ENCODE measurements at regions not wholly inside any gene's neighbourhood (a gene's known extent, or its start where the extent isn't known, plus 50 kb on each side); places are given as distances from the start of the nearest gene placed in this dataset.

GRCh38 chr22:48650323-48651035, 1177.2 kb downstream of the BRD1 start (continued):
- TF ChIP-seq GMEB2 (CRISPR knock-in tag; IDR thresholded peaks at IDR 0.05; ENCODE audit: low read depth) = no peak

GRCh38 chr22:48649466-48649865, 1178.2 kb downstream of the BRD1 start:
- Histone ChIP-seq H3K9me3 (ENCODE audit: low read length) (no peaks in the 10 kb centered on the region), H3K4me2 (ENCODE audit: low read depth, low read length) (no peak overlapping the region), H3K27ac (ENCODE audit: extremely low read length, insufficient read depth, low read length) (no peak overlapping the region), H3K36me3 (replicated peaks in 1 of 2; ENCODE audit: control insufficient read depth in 1 of 2, insufficient read depth in 2 of 2, low read length in 2 of 2) (no peaks in the 10 kb centered on the region), H3K27me3 (ENCODE audit: control insufficient read depth in 1 of 2, insufficient read depth in 2 of 2, low read length in 2 of 2) (peaks cover 1 to 6% of the 10 kb centered on the region in 2 experiments; a peak in 2 of 5 replicates), H3K79me2 (ENCODE audit: insufficient read depth, low read length) (no peaks in the 10 kb centered on the region), H2AFZ (ENCODE audit: low read length) (no peak overlapping the region), H3K4me1 (ENCODE audit: insufficient read depth, low read length) (0 out of 2 replicates have a peak, but pooled peaks cover 2% of the 10 kb centered on the region), H4K20me1 (ENCODE audit: insufficient read depth, low read length) (no peaks in the 10 kb centered on the region), H3K9ac (ENCODE audit: insufficient read depth, low read depth, low read length) (no peak overlapping the region), H3K4me3 (replicated peaks in 1 of 3; ENCODE audit: insufficient read depth in 1 of 3, low read depth in 2 of 3, low read length in 3 of 3) (no peak overlapping the region)
- ChIA-PET CTCF (ENCODE audit: low intra/inter-chr PET ratio, low total read pairs) (no interaction called here), POLR2A (no interaction called here)
- FAIRE-seq (no peak), DNase-seq (ENCODE audit: low spot score) (no peak), ATAC-seq (no peak)
- whole genome bisulfite sequencing (ENCODE audit: low lambda C conversion rate) = 67% methylated on average over 8 of the region's 16 CpGs
- TF ChIP-seq MTF1 (CRISPR knock-in tag; IDR thresholded peaks at IDR 0.05) = no peak
- TF ChIP-seq SIN3B (IDR thresholded peaks at IDR 0.05; ENCODE audit: low read length) = no peak
- TF ChIP-seq ZNF552 (CRISPR knock-in tag; IDR thresholded peaks at IDR 0.05; ENCODE audit: borderline replicate concordance) = no peak
- no peak for TF ChIP-seq ZNF816 (CRISPR knock-in tag; IDR thresholded peaks at IDR 0.05; ENCODE audit: borderline replicate concordance)
- intact Hi-C loops (cut with micrococcal nuclease; ENCODE audit: unreplicated experiment) (no loop called here), in situ Hi-C loops (cut with HindIII; ENCODE audit: extremely low pct_ligation_motif_present, low pct_unique_long_range_greater_than_20kb) (no loop called here)
- BruUV-seq (replicated peaks) = no TSS peak

All from HepG2 (cell line).